ENCODE measurements at regions not wholly inside any gene's neighbourhood (a gene's known extent, or its start where the extent isn't known, plus 50 kb on each side); places are given as distances from the start of the nearest gene placed in this dataset.

DNA sequence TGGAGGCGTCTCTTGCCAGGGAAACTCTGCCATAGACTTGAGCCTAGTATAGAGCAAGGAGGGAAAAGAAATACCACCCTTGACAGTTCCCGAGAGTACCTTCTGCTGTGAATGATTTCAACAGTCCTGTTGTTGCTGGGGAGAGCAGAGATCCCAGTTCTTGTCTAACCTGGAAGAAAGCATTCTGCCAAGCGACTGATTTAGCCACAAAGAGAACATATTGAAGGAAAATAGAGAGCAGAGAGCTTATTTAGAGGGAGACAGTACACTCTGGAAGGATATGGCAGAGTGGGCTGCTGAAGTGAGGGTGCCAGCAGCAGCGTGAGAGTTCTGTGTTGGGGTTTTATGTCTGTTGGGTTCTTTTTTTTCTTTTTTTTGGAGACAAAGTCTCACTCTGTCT lies 966.9 kb upstream of the TMEM132C start:
- Histone ChIP-seq H3K27me3 (ENCODE audit: control insufficient read depth, insufficient read depth, low read length) (no peaks in the 10 kb centered on the region; the same call in 1 of the 2 replicates), H3K4me3 (ENCODE audit: low read depth, low read length) (no peak overlapping the region), H3K36me3 (ENCODE audit: control insufficient read depth, insufficient read depth, low read length) (no peaks in the 10 kb centered on the region)
- CTCF ChIA-PET = interaction anchor here (1.2 kb wide), 1 partner anchor 191 kb away, joined by 4 read pairs; no protein-coding TSS in a partner anchor
- no peak for DNase-seq (ENCODE audit: low read depth)
- TF ChIP-seq, protein P1, sequence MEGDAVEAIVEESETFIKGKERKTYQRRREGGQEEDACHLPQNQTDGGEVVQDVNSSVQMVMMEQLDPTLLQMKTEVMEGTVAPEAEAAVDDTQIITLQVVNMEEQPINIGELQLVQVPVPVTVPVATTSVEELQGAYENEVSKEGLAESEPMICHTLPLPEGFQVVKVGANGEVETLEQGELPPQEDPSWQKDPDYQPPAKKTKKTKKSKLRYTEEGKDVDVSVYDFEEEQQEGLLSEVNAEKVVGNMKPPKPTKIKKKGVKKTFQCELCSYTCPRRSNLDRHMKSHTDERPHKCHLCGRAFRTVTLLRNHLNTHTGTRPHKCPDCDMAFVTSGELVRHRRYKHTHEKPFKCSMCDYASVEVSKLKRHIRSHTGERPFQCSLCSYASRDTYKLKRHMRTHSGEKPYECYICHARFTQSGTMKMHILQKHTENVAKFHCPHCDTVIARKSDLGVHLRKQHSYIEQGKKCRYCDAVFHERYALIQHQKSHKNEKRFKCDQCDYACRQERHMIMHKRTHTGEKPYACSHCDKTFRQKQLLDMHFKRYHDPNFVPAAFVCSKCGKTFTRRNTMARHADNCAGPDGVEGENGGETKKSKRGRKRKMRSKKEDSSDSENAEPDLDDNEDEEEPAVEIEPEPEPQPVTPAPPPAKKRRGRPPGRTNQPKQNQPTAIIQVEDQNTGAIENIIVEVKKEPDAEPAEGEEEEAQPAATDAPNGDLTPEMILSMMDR (IDR thresholded peaks at IDR 0.05; ENCODE audit: insufficient read depth, low read depth, low read length) = no peak
- POLR2A ChIA-PET = no interaction called here

DNA sequence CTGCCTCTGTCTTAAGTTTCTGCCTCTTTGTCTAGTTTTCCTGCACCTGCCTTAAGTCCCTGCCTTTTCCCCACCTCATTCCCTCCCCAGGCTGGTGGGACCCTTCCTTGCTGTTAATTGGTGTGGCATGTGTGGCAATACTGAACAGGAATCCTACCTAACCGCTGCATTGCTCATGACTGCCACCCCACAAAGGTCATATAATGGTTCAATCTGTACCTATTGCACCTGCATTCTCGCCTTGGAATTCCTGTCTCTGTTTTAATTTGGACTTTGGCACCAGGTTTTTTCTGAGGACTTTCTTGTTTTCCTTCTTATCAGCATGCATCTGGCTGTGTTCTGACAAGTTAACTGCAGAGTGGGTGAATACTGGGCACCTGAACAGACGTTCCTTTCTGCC lies 966.2 kb upstream of the TMEM132C start:
- CTCF ChIA-PET = no interaction called here
- POLR2A ChIA-PET = no interaction called here
- no peak for DNase-seq (ENCODE audit: low read depth)
- H3K36me3 ChIP-seq (ENCODE audit: control insufficient read depth, insufficient read depth, low read length) = no peaks in the 10 kb centered on the region
- no peaks in the 10 kb centered on the region; the same call in 1 of the 2 replicates for H3K27me3 ChIP-seq (ENCODE audit: control insufficient read depth, insufficient read depth, low read length)
- no peak overlapping the region for H3K4me3 ChIP-seq (ENCODE audit: low read depth, low read length)
- TF ChIP-seq, protein P1 (IDR thresholded peaks at IDR 0.05; ENCODE audit: insufficient read depth, low read depth, low read length) = no peak

DNA sequence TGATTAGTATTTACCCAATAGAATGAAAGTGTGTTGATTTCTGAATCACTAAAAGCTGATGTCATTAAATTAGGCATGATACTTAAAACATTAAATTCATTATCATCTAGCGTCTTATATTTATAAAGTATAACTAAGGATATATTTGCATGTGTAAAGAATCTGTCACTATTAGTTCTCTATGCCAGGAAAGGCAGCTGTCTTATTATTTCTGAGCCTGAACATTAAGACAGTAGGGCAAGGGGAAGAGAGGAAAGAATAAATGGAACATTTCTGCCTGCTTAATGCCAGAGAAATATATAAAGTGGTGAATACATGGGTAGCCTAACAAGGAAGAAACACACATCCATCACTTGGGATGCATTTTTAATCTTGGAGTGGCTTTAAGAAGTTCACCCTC lies 965.1 kb upstream of the TMEM132C start:
- Histone ChIP-seq H3K4me3 (ENCODE audit: low read depth, low read length) (no peak overlapping the region), H3K27me3 (ENCODE audit: control insufficient read depth, insufficient read depth, low read length) (no peaks in the 10 kb centered on the region; the same call in 1 of the 2 replicates), H3K36me3 (ENCODE audit: control insufficient read depth, insufficient read depth, low read length) (no peaks in the 10 kb centered on the region)
- ChIA-PET POLR2A (no interaction called here), CTCF (interaction anchor here (2.3 to 3.3 kb wide), 2 partner anchors 9 to 193 kb away, joined by 15 to 20 read pairs; no protein-coding TSS in a partner anchor)
- DNase-seq (ENCODE audit: low read depth) = no peak
- TF ChIP-seq, protein P1 (IDR thresholded peaks at IDR 0.05; ENCODE audit: insufficient read depth, low read depth, low read length) = no peak

DNA sequence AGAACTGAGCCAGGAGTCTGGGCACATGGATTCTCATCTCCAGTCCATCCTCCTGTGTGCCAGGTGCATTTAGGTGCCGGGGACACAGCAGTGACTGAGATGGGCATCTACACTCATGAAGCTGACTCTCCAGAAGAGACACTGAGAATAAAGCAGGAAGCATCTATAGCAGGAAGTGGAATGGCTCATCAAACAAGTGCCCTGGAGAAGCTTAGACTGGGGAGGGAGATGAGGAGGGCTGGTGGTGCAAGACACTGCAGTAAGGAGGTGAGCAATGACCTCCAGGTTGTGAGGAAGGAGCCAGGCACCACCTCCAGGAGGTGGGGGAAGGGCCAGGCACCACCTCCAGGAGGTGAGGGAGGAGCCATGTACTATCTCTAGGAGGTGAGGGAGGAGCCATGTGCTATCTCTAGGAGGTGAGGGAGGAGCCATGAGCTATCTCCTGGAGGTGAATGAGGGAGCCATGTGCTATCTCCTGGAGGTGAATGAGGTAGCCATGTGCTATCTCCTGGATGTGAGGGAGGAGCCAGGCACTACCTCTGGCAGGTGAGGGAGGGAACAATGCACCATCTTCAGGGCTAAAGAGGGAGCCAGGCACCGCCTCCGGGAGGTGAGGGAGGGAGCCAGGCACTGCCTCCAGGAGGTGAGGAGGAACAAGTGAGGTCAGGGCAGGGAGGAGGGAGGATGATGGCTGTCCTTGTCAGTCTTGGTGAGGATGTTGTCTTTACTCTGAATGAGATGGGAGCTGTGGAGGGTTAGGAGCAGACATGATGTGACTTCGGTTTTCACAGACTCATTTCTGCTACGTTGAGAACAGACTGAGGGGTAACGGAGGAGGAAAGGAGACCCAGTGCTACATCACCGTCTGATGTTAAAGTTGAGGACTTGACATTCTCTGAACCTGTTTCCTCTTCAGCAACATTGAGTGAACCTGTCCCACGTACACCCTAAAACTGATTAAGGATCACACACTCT lies 961.9 kb upstream of the TMEM132C start:
- H3K36me3 ChIP-seq (ENCODE audit: control insufficient read depth, insufficient read depth, low read length) = no peaks in the 10 kb centered on the region
- DNase-seq (ENCODE audit: low read depth) = no peak
- TF ChIP-seq, protein P1 (IDR thresholded peaks at IDR 0.05; ENCODE audit: insufficient read depth, low read depth, low read length) = no peak
- H3K27me3 ChIP-seq (ENCODE audit: control insufficient read depth, insufficient read depth, low read length) = no peaks in the 10 kb centered on the region; the same call in 1 of the 2 replicates
- POLR2A ChIA-PET = no interaction called here
- H3K4me3 ChIP-seq (ENCODE audit: low read depth, low read length) = no peak overlapping the region
- CTCF ChIA-PET = interaction anchor here (0.7 to 3.3 kb wide), 3 partner anchors 8 to 12 kb away, joined by 3 to 20 read pairs (median 4); no protein-coding TSS in a partner anchor

DNA sequence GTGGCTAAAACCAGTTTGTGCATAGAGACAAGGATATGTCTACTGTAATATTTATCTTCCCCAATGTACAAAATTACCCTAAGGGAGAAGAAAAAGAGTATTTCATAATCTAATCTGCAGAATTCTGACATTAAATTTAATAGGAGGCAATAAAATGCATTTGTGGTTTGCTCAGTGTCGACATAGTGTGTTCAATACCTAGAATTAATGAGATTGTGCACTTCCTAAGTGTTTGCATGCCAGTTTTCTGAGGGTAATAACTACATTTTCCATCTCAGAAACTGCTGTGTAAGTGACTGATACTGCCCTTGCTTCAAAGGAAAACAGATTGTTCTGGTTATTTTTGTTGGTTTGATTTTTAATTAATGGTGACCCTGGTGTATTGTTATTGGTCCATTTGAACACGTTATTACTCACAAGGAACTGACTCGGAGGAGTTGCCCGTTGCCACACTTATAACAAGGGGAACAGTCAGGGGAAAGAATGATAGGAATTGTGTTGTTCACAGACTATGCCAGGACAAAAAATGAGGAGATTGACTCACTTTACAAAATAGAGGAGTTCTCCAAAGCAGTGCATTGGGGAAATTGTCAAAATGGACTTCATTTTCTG lies 960.3 kb upstream of the TMEM132C start:
- ChIA-PET CTCF (interaction anchor here (1.0 to 1.6 kb wide), 2 partner anchors 14 to 18 kb away, joined by 4 read pairs; no protein-coding TSS in a partner anchor), POLR2A (no interaction called here)
- H3K27me3 ChIP-seq (ENCODE audit: control insufficient read depth, insufficient read depth, low read length) = no peaks in the 10 kb centered on the region
- DNase-seq (ENCODE audit: low read depth) = peak; percentile 43
- TF ChIP-seq, protein P1 (IDR thresholded peaks at IDR 0.05; ENCODE audit: insufficient read depth, low read depth, low read length) = no peak
- H3K4me3 ChIP-seq (ENCODE audit: low read depth, low read length) = no peak overlapping the region
- H3K36me3 ChIP-seq (ENCODE audit: control insufficient read depth, insufficient read depth, low read length) = no peaks in the 10 kb centered on the region
